ENCODE measurements at regions not wholly inside any gene's neighbourhood (a gene's known extent, or its start where the extent isn't known, plus 50 kb on each side); places are given as distances from the start of the nearest gene placed in this dataset.

DNA sequence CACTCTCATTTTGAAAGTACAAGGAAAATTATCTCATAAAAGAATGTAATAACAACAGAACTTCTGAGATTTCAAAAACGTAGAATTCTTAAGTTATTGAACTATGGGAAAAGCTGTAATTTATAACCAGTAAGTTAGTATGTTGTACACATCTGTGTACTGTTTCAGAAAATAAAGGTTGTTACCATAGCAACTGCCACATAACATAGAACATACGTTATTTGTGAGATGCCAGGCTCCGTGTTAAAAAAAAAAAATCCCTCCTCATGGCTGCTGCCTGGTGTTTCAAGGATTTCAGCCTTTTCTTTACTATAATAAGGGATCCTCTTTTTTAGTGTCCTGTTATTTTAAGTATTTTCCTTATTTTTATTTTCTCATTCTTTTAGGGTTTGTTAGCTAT is 79.5 kb downstream of the RWDD3 start:
- H3K9me3 ChIP-seq (ENCODE audit: insufficient read depth in 2 of 2, low read depth in 1 of 2, low read length in 1 of 2) = peaks cover 0 to under 1% of the 10 kb centered on the region in 2 experiments; a peak in 1 of 4 replicates
- H3K36me3 ChIP-seq (ENCODE audit: control insufficient read depth in 2 of 4, insufficient read depth in 4 of 4, low read length in 3 of 4) = no peaks in the 10 kb centered on the region
- no peak overlapping the region for H2AFZ ChIP-seq (ENCODE audit: low read length)
- H3K18ac ChIP-seq (ENCODE audit: extremely low read depth, low read length) = no peak overlapping the region
- peaks cover 0 to 4% (median 2%) of the 10 kb centered on the region in 4 experiments; a peak in 2 of 7 replicates for H3K4me1 ChIP-seq (replicated peaks in 1 of 4; ENCODE audit: control insufficient read depth in 3 of 4, insufficient read depth in 4 of 4, low read length in 3 of 4)
- H3K23ac ChIP-seq (ENCODE audit: insufficient read length) = no peak overlapping the region
- H3K27me3 ChIP-seq (replicated peaks in 1 of 4; ENCODE audit: control insufficient read depth in 3 of 4, extremely low read depth in 1 of 4, insufficient read depth in 3 of 4, low read length in 3 of 4) = no peaks in the 10 kb centered on the region
- DNase-seq (ENCODE audit: low read depth in 1 of 2, low spot score in 2 of 2) (no peak), FAIRE-seq (no peak)
- 86% methylated on average over 3 of the region's 3 CpGs; no CpG with 5 or more reads in 1 of the 2 experiments for WGBS, 2 experiments (ENCODE audit: extremely low coverage in 1 of 2, insufficient coverage in 1 of 2, insufficient read length in 1 of 2, insufficient replicate concordance in 2 of 2, low coverage in 1 of 2, low lambda C conversion rate in 2 of 2, missing lambda C conversion rate in 1 of 2)
- H2BK5ac ChIP-seq (ENCODE audit: low read depth, low read length) = no peak overlapping the region
- H3K4ac ChIP-seq (replicated peaks; ENCODE audit: insufficient read length, low read depth, low read length) = no peak overlapping the region
- no peak overlapping the region for H2AK5ac ChIP-seq (ENCODE audit: low read depth, low read length)
- H3K27ac ChIP-seq (ENCODE audit: low read depth, low read length) = no peak overlapping the region
- H3K79me2 ChIP-seq (ENCODE audit: control insufficient read depth in 1 of 2, insufficient read depth in 2 of 2, low read length in 2 of 2) = no peaks in the 10 kb centered on the region
- H2BK12ac ChIP-seq (ENCODE audit: low read depth, low read length) = no peak overlapping the region
- no peak overlapping the region for H3K4me3 ChIP-seq (ENCODE audit: extremely low read depth in 1 of 4, insufficient read depth in 2 of 4, low read depth in 3 of 4, low read length in 4 of 4)
- no peaks in the 10 kb centered on the region for H3K23me2 ChIP-seq (ENCODE audit: low read depth, low read length)
- H2BK120ac ChIP-seq (replicated peaks; ENCODE audit: low read depth, low read length) = no peak overlapping the region
- H2BK15ac ChIP-seq (ENCODE audit: low read length) = no peak overlapping the region
- ChIA-PET CTCF (ENCODE audit: partially characterized antibody) (no interaction called here), POLR2A (ENCODE audit: partially characterized antibody) (interaction anchor here (0.6 kb wide), 1 partner anchor 127 kb away, joined by 3 read pairs; no protein-coding TSS in a partner anchor)
- H2BK20ac ChIP-seq (ENCODE audit: low read length) = no peak overlapping the region
- no peak overlapping the region for H4K91ac ChIP-seq (replicated peaks; ENCODE audit: insufficient read length, low read length)
- no peak overlapping the region for H3K4me2 ChIP-seq (ENCODE audit: insufficient read depth in 1 of 2, low read depth in 2 of 2, low read length in 2 of 2)
- no peak overlapping the region for H4K5ac ChIP-seq (ENCODE audit: insufficient read length, low read depth, low read length)
- H3K9ac ChIP-seq (replicated peaks in 1 of 4; ENCODE audit: extremely low read depth in 1 of 4, low read depth in 3 of 4, low read length in 3 of 4) = no peak overlapping the region
- no peaks in the 10 kb centered on the region for H4K20me1 ChIP-seq (replicated peaks in 1 of 2; ENCODE audit: control insufficient read depth in 1 of 2, insufficient read depth in 2 of 2, low read length in 2 of 2)
- no peak overlapping the region for H4K8ac ChIP-seq (ENCODE audit: extremely low read depth, insufficient read depth, low read length)
- no peak overlapping the region for H3K14ac ChIP-seq (ENCODE audit: insufficient read length)
- TF ChIP-seq GABPA (IDR thresholded peaks at IDR 0.05; ENCODE audit: borderline replicate concordance, insufficient read depth, low read length) (no peak), POU5F1 (IDR thresholded peaks at IDR 0.05; ENCODE audit: low read depth, low read length) (no peak), SIRT6 (IDR thresholded peaks at IDR 0.05; ENCODE audit: low read length) (no peak), USF2 (IDR thresholded peaks at IDR 0.05; ENCODE audit: low read length) (no peak)
- no peaks in the 10 kb centered on the region for H3K79me1 ChIP-seq (ENCODE audit: low read depth, low read length)
- H3K56ac ChIP-seq (replicated peaks; ENCODE audit: insufficient read length, low read depth, low read length) = no peak overlapping the region

Measured in H1 (cell line).